ENCODE measurements at regions not wholly inside any gene's neighbourhood (a gene's known extent, or its start where the extent isn't known, plus 50 kb on each side); places are given as distances from the start of the nearest gene placed in this dataset.

DNA sequence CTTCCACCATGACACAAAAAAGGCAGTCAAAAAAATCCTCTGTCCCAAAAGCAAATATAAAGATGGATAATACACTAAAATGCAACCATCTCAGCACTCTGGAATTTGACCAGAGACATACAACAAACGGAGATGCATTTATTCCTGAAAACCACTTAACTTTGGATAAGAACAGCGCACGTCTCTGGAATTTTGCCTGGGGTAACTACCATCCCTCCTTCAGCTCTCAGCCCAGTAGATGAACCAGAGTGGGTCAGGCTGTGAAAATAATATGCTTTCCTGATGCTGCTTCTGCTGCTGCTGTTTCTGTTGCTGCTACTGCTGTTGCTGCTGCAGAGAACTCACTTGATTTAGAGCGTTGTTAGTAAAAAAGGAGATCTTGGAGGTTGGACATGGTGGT lies 133.8 kb upstream of the ACVR2A start:
- peak; percentile 6 for DNase-seq (ENCODE audit: low read depth)

DNA sequence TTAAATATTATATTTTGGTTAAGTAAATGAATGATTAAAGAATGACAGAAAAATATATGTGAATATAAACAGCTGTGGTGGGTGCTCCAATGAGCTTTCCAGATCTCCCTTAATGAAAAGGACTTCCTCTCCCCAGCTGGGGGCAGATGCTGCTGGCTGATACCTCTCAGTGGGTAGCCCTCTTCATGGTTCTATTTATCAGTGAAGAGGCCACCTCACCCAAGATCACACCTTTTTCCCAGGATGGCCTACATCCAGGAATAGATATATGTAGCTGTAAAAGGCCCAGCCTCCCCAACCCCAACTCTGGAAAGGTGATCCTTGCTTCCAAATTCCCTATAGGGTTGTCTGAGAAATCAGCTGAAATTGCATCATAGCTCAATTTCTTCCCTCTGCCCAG lies 135.2 kb upstream of the ACVR2A start:
- no peak for DNase-seq (ENCODE audit: low read depth)

DNA sequence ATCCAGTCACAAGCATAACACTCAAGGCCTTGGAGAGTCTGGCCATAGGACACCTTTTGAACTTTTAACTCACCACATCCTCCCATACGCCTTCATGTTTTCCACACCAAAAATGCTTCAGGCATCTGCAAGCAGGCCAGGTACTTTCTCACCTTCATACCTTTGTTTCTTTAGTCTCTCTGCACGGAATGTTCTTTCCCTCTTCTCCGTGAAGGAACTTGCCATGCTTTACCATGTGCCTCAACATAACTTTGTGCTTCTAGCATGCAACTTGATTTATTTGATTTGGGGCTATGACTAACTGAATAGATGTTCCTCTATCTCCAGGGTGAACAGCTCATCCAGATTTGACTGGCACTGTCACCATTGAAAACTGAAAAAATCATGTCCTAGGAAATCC lies 141.7 kb upstream of the ACVR2A start:
- DNase-seq (ENCODE audit: low read depth): no peak

DNA sequence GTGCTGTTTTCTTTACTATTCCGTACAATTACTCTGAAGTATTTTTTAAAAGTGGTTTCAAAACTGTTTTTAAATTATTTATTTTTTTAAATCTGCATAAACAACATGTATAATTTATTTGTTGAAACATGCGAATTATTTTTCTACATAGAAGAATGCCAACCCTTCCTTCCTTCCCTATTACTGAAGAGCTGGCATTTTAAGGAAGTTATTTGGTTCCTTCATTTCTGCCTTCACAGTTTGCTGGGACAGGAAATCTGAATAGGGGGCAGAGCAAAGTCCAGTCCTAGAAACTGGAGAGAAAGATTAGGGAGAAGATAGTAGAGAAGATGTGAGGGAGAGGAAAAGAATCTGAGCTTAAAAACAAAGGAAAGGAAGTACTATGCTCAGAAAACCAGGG lies 146.7 kb upstream of the ACVR2A start:
- DNase-seq (ENCODE audit: low read depth): no peak

DNA sequence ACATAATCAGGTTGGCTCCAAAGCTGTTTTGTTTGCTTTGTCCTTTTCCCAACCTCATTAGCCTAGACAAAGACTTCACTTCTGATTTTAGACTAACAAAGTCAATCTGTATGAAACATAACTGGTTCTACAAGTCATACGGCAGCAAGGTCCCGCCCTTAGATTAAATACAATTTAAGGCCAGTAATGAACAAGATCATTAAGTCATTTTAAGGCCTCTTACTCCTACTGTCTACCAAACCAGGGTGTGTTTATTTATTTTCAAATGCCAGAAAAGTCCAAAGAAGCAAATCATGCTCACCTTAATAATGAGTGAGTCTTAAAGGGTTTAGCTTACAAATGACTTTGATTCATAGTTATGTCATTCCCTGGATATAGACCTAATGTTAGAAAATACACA lies 148.4 kb upstream of the ACVR2A start:
- DNase-seq (ENCODE audit: low read depth): no peak

DNA sequence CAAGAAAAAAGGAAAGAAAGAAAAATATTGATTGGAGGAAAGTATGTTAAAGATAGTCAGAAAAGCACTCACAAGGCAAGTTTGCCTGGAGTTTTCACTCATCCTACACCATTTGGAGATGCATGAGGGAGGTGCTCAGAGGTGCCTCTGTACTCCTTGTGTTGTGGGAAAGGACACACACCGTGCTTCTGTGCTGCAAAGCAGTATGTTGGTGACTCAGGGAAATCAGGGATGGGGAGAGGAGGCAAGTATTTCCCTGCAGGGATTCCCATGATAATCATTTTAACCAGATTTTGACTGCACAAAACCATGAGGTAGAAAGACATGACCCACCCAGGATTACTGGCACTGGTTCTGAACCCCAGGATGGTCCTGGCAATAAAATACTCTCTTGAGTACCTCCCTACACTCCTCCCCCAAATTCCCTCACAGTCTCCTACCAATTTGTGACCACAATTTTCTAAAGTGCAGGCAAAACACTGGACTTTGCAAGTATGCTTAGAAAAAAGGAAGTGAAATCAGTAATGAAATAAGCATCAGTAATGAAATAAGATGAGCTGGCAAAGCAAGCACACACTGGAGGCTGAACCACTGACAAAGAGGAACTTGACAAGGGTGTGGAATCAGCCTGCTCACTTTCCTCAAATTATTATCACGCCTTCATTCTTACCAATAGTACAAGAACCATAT lies 155.5 kb upstream of the ACVR2A start:
- DNase-seq (ENCODE audit: low read depth): no peak

DNA sequence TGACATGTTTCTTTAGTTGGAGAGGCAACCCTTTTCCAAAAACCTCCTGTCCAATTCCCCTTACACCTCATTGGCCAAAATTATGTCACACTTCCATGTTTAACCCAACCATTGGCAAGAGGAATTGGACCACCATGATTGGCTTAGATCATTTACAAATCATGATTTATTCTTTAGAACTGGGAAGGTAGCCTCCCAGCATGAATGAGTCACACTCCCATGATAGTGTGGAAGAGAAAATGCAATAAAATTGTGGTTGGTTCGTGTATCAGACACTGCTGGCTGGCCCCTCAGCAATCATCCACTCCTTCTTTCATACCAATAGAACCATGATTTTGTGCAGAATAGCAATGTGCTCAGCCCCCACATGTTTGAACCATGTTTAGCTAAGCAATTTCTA lies 156.6 kb upstream of the ACVR2A start:
- DNase-seq (ENCODE audit: low read depth): no peak

DNA sequence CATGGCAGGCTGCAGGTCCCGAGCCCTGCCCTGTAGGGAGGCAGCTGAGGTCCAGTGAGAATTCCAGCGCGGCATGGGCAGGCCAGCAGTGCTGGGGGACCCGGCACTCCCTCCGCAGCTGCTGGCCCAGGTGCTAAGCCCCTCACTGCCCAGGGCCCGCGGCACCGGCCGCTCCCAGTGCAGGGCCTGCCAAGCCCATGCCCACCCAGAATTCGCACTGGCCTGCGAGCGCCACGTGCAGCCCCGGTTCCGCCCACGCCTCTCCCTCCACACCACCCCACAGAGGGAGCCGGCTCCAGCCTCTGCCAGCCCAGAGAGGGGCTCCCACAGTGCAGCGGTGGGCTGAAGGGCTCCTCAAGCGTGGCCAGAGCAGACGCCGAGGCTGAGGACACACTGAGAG lies 158.5 kb upstream of the ACVR2A start:
- no peak for DNase-seq (ENCODE audit: low read depth)

DNA sequence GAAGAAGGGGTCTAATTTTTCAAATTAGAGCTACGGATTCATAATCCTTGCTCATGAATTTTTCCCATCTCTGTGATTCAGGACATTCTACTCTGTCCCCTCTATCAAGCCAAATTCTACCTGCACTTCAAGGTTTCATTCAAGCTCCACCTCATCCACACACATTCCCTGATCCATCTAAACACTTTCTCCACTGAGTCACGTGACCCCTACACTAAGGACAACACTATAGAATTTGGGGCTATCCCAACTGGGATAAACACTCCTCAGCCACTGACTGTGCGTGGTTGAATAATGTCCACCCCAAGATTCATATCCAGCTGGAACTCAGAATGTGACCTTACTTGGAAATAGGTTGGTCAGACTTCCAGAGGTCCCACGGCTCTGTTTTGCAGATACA lies 159.9 kb upstream of the ACVR2A start:
- DNase-seq (ENCODE audit: low read depth): no peak

DNA sequence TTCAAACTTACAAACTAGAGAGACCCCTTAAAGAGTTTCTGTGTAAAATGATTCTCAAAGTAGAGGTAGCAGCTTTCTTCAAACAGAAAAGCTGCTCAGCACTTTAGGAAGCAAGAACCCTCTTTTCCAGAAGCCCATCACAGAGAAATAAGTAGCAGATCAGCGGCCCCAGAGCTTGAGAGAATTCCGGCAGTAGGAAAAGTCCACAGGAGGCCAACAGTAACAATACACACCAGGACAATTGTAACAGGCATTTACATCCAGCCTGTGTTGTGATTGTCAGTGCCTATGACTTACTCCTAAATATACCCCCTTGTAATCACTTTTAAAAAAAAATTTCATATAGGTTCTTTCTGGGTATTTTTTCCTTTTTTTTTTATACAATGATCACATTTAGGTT lies 161.4 kb upstream of the ACVR2A start:
- no peak for DNase-seq (ENCODE audit: low read depth)

DNA sequence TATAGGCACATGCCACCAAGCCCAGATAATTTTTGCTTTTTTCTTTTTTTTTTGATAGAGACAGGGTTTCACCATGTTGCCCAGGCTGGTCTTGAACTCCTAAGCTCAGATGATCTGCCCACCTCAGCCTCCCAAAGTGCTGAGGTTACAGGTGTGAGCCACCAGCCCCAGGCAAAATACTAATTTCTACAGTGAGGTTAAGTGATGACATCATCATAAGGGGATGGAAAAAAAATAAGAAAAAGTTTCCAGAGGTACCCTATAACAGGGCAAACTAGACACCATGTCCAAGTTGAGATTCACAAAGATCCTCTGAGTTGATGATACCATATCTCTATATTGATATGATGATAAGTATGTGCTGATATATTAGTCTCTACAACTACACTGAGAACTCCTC lies 163.7 kb upstream of the ACVR2A start:
- DNase-seq (ENCODE audit: low read depth): no peak

DNA sequence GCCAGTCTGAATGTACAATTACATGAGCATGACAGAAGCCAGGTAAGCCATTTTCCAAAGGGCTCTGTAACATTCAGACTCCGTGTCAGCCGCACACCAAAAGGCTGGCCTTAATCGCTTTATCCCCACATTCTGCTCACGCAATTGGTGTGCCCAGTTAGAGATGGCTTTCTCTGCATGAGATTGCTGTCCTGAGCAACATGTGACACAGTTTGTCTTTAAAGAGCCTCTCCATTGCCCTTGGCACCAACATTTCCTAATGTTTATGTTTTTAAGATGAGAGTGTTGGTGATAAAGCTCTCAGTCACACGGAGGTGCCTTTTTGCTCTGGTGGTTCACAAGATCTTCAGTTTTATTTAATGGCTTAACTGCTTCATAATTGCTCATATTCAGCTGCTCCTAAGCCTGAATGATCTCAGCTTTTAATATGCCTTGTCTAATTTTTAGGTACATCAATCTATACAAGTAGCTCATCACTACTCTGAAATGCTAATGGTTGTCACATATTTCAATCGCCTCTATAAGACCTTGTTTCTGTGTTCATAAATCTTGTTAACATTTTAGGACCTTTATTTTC lies 164.8 kb upstream of the ACVR2A start:
- DNase-seq (ENCODE audit: low read depth): no peak

DNA sequence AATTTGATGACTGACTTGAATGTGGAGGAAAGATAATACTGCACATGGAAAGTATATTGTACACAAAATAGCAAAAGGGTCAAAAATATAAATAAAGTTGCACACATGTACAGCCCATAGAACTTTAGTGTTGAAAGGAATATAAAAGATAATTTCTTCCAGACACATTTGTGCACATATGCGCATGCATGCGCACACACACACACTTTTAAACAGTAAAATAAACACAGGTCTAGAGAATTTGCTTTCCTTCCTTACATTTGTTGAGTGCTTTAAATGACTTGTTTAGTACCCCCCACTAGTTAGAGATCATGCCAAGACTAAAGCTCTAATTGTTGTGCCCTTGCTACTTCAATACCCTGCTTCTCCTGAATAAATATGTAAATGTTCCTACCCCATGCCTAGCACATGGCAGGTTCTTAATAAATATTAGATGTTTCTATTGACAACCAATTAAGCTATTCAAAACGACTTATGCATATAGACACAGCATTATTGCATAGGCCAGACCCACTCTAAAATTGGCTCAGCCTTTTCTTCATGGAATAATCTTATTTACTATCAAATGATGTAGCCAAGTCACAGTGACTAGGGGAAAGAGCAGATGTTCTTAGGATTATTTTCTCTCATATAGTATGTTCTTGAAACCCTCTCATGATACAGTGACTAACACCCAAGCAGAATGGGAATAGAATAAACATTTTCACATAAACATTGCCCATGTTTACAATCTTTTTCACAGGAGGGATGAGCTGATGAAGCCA lies 165.5 kb upstream of the ACVR2A start:
- DNase-seq (ENCODE audit: low read depth): no peak

DNA sequence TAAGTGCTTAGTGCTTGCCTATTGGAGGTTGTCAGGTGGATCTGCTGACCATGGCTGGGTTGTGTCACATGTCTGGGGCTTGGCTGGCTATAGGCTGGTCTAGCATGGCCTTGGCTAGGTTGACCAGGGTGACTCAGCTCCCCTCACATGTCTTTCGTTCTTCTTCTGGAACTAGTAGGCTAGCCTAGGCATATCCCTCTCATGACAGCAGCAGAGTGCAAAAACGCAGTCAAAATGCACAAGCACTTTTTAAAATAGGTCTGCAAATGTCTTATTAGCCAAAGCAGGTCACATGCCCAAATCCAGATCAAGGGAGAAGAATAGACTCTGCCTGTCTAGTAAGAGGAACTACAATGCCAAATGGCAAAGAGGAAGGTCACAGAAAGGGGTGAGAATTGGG lies 179.7 kb upstream of the ACVR2A start:
- DNase-seq (ENCODE audit: low read depth): no peak

DNA sequence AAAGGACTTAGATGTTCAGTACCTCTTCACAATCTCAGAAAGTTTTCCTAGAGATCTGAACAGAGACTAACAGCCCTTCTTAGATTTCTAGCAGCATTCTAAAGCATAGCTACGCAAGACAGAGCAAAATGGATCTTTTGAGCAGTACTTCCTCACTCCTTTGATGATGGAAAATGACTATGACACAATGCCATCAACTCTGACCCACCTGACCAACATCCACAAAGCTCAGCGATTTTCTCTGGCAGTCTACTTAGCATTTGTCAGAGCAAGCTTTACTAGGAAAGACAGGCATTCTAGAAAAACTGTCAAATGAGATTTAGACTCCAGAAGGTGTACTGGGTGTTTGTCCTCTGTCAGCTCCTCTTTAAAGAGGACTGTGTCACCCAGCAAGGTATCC lies 180.9 kb upstream of the ACVR2A start:
- DNase-seq (ENCODE audit: low read depth): no peak

DNA sequence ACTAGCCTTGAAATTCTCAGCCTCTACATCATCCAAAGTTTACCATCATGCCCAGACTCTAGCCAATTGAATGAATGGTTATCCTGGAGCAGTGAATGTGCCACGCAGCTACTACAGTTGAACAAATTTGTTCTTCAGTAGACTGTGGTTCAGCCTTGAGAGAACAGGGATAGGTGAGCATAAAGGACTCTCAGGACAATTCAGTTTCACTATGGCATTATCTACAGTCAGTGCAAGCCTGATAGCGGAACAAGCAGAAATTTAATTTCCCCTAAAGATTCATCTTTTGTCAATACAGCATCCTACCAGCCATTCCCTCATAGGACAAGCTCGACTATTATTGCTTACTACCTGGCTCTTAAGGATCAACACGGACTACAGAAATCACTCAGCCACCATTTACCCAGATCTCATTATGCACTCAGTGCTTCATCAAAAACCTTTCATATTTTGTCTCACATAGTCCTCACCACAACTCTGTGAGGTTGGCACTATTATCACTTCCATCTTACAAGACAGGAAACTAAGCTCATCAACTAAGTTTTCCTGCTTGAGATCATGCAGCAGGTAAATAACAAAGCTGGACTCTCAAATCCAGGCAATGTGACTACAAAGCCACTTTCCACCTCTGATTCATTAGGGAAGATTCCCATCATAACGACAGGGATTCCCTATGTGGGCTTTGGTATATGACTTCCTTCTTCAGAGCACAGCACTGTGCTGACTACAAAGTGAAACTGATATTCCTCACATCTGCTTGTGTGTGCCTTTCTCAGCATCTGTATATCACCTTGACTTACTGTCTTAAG lies 181.5 kb upstream of the ACVR2A start:
- DNase-seq (ENCODE audit: low read depth): no peak

DNA sequence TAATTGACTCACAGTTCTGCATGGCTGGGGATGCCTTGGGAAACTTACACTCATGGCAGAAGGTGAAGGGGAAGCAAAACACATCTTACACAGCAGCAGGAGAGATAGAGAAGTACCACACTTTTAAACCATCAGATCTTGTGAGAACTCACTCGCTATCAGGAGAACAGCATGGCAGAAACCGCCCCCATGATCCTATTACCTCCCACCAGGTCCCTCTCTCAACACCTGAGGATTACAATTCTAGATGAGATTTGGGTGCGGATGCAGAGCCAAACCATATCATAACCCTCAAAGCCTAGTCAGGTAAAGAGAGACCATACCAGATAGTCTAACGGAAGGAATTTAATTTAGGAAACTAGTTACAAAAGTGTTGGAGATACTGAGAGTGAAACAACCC lies 182.6 kb upstream of the ACVR2A start:
- no peak for DNase-seq (ENCODE audit: low read depth)

DNA sequence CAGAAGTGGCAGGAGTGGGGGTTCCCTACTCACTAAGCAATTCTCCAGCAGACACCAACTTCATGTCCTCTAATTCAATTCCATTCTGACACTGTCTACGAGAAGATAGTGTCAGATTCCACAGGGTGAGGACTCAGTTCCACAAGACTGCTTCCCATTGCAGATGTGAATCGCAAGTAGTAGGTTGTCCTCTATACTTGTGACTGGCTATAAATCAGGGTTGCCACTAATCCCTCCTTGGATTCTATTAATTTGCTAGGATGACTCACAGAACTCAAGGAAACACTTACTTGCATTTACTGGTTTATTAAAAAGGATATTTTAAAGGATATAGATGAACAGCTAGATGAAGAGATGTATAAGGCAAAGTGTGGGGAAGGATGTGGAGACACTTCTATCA lies 184.1 kb upstream of the ACVR2A start:
- no peak for DNase-seq (ENCODE audit: low read depth)

DNA sequence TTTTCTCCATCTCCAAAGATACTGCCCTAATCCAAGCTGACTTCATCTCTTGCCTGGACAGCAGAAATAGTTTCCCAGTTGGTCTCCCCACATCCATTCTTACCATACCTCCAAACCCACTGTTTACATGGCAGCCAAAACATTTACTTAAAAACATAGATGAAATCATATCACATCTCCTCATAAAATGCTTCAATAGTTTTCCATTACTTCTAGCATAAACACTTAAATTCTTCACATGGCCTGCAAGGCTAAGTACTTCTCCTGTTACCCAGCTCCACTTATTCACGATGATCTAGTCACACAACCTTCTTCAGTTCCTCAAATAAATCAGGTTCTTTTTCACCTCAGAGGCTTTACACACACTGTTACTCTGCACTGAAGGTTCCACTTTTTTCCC lies 185.8 kb upstream of the ACVR2A start:
- DNase-seq (ENCODE audit: low read depth): no peak

DNA sequence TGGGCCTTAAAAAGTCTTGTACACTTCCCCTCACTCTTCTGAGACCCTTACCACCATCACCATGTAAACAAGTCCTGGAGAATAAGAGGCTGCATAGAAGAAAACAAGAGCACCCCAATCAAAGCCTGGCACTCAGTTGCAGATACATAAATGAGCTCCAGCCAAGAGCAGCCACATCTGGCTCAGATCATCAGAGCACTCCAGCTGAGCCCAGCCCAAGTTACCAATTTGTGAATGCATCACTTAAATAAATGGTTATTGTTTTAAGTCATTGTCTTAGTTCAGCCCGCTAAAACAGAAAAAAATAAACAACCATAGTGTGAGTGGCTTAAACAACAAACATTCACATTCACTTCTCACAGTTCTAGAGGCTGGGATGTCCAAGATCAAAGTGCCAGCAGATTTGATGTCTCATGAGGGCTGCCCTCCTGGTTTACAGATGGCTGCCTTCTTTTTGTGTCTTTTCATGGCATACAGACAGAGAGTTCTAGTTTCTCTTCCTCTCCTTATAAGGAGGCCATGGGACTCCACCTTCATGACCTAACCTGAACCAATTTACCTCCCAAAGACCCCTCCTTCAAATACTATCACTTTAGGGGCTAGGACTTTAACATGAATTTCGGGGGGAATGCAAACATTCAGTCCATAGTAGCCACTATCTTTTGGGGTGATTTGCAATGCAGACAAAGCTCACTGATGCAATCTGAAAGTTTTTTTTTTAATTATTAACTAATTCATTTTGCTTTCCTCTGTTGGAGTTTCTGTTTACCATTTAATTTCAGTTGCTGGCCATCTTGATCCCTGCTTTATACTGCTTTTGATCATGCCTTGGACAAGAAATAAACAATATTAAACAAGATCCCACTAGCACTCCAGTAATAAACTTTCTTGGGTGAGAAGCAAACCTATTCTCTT lies 187.5 kb upstream of the ACVR2A start:
- no peak for DNase-seq (ENCODE audit: low read depth)

DNA sequence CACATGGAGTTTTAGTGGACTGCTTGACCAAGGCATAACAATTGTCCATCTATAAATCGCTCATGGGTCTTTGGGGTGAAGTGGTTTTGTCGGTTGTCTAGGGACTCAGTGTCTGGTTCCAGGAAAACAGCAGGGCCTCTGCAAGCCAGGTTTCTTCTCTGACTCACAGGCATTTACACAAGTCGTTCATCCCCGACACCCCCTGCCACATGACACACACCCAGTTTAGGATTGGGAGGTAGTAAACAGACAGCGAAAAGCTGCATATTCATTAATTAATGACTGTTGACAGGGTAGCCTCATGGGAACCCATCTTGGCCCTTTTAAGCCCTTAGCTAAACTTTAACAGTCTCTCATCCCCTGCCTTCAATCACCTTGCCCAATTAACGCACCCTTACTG lies 194.8 kb upstream of the ACVR2A start:
- DNase-seq (ENCODE audit: low read depth): no peak

DNA sequence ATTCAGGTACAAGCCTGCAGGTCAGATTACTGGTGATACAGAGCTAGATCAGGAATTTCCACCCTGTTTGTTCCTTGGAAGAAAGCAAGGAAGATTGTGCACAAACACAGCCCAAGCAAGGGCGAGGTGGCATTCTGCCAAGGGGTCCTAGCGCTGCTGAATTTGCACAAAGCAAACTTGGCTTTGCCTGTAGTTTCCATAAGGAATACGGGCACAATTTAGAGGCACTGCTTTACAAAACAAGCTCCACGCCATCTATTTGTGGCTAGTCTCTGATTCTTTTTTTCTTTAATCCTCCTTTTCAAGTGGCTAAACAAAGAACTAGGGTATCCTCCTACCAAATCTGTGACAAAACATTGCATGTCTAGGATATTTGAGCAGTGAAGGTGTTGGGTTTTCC lies 195.5 kb upstream of the ACVR2A start:
- no peak for DNase-seq (ENCODE audit: low read depth)
